ENCODE measurements at regions not wholly inside any gene's neighbourhood (a gene's known extent, or its start where the extent isn't known, plus 50 kb on each side); places are given as distances from the start of the nearest gene placed in this dataset.

DNA sequence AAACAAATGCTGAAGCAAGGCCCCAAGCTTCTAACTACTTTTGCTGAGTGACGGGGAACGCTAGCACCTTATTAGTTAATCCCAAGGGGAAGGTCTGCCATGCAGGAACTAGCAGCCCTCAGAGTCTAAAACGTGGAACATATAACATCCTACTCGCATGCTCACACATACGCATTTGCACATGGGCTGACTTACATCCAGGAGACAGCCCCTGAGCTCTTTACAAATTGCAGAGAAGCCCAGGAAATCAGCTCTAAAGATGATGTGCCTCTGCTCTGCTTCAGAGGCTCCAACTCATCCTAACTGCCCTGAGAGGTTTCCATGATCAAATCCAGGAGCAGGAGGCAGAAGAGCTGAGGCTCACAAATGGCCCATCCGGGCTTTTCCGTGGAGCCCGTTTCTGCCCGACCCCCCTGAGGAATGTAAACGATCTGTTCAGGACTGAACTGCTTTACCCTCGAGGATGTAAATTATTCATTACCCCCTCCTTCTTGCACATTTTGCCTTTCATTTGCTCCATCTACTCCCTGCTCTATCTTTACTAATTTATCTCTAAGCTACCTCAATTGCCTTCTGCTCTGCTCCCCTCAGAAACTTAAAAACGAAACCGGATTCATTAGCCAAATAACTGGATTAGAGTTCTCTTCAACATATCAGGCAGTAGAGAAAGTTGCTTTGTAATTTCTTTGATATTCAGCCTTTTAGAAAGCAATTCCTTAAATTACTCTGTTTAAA lies 141.9 kb upstream of the CCDC54 start:
- no peak for DNase-seq

DNA sequence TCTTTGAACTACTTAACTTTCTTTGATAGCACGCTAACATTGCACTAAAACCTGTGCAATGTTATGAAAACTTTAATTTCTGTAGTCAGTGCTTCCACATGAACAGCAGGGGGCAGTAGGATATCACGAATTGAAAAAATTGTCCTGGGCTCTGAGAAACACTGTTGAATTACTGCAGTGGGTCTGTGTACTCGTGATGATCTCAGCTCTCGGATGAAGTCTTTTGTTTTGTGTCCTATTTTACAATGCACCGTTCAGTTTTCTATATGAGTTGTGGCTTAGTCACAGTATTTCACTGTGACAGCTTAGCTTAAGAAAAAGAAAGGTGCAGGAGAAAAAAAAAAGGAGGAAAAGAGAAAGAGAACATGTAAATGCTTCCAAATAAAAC lies 141.3 kb upstream of the CCDC54 start:
- DNase-seq: peak; percentile 89

DNA sequence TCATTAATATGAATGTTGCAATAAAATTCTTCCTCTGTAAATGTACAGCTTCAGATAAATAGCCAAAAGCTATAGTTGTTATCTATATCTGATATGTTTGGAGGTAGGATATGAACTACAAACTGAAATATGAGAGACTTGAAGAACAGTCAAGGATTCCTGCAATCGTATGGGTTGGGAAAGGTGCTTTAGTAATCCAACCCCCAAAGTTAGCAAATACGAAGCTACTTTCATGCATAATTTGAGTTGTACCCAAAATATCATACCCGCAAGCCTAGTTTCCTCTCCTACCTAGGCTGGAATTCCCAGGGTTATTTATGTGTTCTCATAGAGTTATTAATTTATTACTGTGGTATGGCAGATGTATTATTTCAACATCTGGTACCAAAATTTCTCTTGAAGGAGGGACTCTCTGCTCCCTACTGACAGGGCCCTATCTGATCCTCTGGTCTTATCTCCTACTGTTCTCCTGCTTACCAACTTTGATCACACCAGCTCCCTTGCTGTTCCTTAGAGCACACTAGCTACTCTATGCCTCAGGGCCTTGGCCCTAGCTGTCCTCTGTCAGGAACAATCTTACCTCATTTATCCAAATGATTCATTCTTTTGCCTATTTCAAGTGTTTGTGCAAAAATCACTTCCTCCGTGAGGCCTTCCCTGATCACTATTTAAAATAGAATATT lies 140.4 kb upstream of the CCDC54 start:
- DNase-seq: no peak

DNA sequence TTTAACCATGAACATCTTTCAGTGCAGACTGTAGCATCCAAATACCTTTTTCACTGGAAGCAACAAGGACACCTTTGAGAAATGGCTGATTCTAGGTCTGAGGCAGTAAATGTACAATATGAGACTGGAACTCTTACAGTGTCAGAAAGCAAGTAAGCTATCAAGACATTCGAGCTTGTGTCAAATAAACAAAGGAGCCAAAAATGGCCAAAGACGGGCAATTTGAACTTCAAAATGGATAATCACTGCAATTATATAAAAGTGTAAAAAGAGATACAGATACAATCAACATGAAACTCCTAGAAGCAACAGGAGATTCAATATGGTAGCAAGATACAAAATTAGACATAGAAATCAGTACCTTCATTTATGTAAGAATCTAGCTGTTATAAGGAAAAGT lies 138.5 kb upstream of the CCDC54 start:
- no peak for DNase-seq

DNA sequence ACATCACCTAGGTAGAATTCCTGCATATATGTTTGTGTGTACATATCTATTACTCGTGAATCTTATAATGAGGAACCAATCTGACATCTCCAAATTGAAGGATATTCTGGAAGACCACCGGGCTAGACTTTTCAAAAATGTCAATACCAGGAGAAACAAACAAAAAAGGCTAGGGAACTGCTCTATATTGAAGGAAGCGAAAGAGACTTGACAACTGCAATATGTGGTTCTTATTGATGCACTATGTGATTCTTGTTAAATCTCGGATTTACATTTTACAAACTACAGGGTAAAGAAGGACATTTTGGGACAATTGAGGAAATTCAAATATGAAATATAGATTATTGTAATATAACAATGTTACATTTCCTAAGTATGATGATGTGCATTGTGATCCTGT lies 137.5 kb upstream of the CCDC54 start:
- DNase-seq: no peak

DNA sequence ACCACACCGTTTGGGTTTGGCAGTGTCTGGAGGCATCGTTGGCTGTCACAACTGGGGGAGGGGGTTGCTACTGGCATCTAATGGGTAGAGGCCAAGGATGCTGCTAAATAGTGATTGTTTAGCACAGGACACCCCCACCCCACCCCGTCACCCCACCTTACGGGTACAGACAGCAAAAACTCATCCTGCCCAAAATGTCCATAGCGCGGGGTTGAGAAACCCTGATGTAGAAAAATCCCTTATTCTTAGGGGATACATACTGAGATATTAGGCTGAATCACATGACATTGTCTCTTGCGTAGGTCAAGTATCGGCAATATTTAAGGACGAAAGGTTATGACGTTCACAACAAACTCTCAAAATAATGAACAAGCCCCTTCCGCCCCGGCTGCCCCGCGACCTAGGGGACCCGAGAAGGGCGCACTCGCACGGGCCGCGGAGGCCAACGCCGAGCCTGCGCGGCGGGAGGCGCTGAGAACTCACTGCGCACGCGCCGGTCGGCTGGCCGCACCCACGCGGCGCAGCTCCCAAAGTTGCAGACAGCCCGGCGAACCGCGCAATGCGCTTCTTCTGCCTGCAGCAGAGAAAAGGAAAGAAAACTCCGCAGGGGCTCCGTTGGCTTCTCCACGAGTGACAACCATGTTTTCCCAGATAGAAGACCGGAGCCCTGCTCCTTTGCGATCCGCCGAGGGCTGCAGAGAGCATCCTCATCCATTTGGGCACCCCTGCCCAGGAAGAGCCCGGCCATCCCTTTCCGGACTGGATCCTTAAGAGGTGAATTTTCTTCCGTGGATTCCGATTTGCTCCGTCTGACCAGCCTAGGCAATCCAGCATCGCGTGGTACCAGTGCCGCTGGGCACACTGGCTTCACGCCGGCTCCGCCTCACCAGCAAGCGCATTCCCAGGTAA lies 136.8 kb upstream of the CCDC54 start:
- peak; percentile 74 for DNase-seq

DNA sequence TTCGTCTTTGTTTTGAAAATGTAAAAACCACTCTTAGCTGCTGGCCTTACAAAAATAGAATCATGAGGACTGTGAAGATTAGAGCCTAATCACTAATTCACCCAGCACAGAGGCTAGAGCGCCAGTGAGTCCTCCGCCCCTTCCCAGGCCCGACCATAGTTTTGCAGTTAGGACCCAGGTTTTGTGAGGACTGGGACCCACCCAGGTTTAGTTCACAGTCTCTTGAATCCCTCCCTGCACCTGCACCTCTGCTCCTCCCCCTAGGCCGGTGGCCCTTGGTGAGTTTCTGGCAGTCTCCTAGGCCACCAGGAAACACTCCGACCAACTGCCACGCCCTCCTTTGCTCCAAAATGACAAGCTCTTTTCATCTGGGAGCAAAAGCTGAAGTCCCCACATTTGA lies 136.0 kb upstream of the CCDC54 start:
- DNase-seq: no peak

DNA sequence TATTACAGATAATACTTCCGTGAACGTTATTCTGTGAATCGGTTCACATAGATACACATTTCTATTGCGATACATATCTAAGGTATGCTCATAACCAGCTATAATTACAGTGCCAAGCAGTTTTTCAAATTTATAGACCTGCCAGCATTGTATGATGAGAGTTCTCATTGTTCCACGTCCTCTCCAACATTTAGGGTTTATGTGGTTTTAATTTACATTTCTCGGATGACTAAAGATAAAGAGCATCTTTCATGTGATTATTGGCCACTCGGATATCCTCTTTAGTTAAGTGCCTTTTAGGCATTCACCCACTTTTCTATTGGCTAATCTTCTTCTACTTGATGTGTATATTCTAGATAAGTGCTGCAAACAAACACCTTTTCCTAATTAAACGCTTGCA lies 134.7 kb upstream of the CCDC54 start:
- no peak for DNase-seq

DNA sequence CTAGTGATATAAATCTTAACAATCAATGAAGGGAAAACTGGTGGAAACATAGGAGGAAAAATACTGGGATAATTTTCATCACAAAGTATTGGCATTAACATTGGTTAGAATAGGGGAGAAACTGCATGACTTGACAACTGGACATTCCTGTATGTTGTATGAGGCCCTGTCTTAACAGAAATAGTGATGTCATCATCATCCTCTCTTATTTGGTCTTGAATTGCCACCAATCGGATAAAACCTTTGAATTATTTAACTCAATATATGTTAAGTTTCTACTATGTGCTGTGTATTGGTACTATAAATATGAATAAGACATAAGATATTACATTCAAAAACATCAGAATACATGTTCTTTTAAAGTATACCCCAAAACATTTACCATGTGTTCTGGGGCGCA lies 130.1 kb upstream of the CCDC54 start:
- DNase-seq: no peak

DNA sequence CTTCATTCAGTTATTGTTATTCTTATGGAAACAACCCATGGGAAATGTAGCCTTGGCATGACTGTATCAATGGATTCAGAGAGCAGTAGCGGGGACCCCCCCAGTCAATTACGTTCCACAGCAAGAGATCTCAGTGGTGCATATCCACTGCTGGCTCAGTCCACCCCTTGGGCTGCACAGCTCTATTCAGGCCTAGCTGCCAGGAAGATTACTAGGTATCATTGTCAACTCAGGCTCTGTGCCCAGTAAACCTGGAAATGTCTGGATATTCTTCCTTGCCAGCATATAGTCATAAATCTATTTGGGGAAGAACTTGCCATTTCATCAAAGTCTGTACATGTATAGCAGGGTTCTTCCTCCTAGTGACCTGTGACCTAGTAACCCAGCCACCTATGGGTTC lies 128.1 kb upstream of the CCDC54 start:
- no peak for DNase-seq

DNA sequence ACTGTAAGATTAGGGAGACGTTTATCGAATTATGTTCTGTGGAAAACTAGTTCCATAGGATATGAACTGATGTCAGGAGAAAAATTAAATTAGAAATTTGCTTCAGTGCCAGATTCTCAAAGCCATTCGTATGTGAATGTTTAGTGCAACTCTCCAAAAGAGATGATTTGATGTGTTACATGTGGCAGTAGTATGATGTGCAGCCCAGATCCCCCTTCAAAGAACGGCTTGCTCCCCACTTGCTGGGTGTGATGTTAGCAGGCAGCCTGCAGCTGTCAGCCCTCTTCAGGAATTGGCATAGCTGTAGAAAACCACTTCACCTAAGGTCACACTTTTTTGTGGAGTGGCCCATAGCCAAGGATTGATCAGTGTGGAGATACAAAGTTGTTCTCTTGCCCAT lies 127.0 kb upstream of the CCDC54 start:
- no peak for DNase-seq

DNA sequence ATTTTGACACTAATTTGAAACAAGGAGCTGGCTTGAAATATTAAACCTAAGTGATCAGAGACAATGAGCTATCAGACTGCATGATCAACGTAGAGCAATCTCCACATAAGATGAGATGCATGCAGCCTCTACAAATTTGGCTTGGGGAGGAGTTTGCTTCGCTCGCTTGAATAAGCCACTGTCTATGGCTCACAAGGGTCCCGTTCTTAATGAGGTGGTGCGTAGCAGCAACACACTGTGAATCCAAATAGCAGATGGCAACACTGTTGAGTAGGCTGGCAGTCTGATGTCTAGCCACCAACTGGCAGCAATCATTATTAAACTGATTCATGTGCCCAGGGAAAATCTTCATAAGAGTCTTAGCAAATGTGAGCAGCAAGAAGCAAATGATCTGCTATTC lies 125.4 kb upstream of the CCDC54 start:
- DNase-seq: no peak

DNA sequence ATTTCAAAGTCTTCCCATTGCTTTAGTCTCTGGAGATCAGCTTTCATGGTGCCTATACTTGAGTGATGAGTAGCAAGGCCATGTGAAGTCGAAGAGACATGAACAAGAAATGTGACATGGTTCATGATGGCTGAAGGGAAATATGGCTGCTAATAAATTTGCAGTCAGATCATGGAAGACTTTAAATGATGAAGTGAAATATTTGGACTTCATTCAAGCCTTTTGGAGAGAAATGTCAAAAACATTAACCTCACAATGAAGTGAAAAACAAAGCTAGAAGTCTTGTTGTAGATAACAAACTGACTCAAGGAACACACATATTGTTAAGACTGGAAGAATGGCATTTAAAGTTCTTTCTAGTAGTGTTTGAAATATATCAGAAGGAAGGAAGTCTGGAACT lies 120.3 kb upstream of the CCDC54 start:
- no peak for DNase-seq

DNA sequence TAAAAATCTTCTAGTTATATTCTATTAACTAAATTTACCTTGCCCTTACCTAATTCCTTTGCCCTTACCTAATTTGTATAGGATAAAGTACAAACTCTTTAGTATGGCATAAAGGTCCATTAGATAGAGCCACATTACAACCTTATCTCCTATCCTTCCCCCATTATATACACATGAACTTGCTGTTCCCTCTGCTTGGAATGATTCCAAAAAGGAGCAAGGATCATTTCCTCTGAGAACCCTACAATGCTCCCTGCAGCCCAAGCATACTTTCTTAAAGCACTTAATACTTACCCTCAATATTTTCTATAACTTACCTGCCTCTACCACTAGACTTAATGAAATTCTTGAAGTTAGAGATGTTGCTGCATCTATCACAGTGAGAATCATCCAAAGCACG lies 118.9 kb upstream of the CCDC54 start:
- DNase-seq: no peak

DNA sequence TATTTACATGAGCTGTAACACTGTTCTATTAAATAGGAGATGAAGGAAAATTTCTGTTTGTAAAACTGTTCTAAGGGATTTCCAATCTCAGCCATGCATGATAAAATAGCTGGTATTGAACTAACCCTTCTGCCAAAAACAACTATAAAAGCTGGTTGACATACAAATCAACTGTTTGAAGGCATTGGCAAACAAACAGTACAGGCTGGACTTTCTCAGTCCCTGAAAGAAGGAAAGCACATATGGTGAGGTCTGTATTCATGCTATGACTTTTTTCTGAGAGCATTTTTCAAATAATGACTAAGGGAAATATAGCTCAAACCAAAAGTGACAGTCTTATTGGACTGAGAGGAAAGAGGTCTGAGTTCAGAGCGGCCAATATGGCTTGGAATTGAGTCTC lies 117.0 kb upstream of the CCDC54 start:
- no peak for DNase-seq

DNA sequence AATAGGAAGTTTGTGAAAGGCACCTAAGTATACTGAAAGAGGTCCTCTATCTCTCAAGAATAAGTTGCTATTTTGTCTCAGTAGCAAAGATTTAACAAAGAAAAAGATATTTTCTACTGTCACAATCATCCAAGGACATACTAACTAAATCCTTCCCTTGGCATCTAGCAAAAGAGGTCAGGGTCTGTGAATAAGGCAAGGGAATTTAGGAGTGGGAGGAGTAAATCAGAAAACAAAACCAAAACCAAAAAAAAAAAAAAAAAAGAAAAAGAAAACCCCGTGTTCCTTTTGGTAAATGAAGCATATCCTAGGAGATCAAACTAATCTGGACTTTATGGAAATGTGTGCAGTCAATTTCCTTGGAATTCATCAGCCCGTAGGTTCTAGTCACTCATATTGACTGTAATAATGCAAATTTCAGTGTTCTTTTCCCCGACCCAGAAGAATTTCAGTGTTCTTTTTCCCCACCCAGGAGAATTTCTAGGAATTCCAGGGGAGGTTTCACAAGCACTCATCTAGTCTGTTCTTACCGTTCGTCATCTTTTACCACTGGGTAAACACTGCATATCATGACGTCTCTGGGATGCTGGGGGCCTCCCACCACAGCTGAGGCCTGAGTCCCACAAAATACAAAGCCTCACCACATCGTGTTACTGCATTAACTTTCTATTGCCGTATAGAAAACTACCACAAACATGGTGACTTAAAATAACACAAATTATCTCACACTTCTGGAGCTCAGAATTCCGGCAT lies 113.8 kb upstream of the CCDC54 start:
- DNase-seq: no peak

DNA sequence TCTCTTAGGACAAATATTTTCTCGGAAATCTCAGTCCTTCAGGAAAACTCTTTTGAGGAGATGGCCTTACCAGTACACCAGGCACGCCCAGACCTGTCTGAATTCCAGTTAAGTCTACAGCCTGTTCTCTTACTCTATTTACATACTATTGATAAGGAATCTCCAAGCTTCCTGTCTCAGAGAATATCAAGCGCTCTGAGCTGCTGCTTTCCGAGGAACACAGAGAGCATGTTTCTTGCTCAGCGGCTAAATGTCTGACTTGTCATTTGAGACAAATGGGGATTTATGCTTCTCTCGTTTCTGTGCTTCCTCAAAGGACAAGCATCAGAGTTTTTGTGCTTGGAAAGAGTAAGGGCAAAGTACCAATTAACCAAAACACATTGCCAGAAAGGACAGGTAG lies 112.4 kb upstream of the CCDC54 start:
- no peak for DNase-seq

DNA sequence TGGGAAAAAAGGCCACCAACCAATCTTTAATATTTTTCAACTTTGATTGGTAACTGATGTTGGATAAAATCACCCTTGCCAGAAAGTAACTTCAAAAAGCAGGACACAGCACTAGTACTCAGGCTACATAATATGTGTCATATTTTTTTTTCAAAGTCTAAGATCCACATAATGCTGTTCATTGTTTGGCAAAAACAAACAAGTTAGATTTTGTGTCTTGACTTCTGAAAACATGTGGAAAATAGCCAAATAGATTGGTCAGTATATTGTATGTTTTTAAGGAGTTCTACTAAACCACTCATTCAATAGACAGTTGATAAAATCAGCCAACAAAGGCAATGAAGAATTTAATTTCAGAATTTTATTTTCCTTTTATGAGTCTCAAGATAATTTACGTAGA lies 111.7 kb upstream of the CCDC54 start:
- DNase-seq: no peak

DNA sequence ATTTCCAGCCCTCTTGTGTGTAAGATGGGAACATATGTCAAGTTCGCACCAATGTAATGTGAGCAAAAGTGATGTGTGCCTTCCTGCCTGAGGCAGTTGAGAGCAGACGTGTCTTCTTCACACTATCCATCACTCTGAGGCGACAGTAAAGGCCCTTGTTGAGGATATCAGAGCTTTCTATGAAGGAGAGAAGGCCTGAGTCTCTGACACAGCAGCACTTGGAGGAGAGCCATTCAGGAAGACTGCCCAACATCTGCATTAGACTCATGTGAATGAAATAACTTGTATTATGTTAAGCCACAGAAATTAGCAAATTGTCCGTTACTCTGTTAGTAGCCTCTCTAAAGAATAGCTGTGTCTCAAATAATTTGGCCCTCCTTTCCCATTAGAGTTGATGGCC lies 108.8 kb upstream of the CCDC54 start:
- no peak for DNase-seq

DNA sequence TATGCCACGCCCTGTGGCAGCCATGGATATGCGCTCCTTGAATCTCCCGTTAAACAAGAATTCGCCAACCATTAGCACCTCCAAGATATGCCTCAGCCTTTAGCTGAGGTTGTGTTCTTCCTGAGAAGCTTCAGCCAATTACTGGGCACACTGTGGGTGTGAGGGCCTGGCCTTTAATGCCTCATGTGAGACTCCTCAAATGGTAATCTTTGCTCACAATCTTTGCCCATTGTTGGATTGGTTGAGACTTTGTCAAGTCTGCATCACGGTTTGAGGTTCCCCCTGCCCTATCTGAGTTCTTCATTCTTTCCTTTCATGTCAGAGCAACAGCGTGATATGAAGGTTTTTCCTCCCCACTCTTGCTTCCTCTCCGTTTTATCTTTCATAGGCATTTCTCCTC lies 108.1 kb upstream of the CCDC54 start:
- no peak for DNase-seq

DNA sequence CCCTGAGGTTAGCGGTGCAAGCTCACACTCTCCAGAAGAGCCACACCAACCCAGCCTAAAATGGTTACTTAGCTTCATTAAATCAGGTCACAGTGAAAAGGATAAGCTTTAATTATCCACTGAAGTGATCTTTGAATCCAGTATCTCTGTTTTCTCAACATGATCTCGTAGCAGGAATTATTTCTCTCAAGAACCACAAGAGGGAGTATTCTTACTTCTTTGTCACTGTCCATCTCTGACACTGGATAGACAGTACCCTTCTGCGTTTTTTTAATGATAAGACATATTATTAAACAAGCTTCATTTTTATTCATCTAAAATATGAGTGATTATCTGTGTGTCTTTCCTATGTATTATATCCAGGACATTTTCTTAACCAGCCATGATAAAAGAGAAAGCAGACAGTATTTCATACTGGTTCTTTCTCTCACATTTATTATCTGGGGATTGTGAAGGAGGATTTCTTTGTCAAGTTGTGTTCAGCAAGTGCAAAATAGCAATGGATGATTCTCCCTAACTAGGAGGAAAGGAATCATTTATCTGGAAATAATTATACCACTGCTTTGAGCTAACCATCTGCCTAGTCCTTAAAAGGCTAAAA lies 105.4 kb upstream of the CCDC54 start:
- DNase-seq: no peak

DNA sequence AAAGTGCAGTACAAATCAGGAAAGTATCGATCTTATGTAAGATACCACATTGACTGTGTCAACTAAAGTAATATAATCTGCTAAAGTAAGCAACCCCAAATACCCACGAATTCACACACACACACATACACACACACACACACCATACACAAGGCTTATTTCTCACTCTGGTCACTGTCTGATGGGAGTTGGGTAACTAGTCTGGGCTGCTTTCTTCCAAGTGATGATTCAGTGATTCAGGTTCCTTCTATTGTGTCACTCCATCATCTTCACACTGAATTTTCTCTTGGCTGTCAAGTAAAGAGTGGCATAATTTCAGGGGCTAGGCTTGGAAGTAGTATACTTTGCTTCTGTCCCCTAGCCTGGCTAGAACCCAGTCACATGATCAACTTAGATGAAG lies 104.8 kb upstream of the CCDC54 start:
- no peak for DNase-seq

Data from skin of body (tissue), 1 donor.